Dedifferentiated amniotic fluid mesenchymal stem cell (primary cell): ENCODE measurements at regions not wholly inside any gene's neighbourhood (a gene's known extent, or its start where the extent isn't known, plus 50 kb on each side); places are given as distances from the start of the nearest gene placed in this dataset.
"Not testable (repeated sequence)": the region's sequence is repeated elsewhere in the genome, so short reads cannot be mapped to it uniquely, and the experiment has no call there.

ENCODE experiments used
- DNase-seq: peaks from one replicate; pipeline ENCODE4 v3.0.0-alpha.2; 2016; ENCODE audit errors: extremely low spot score

DNA sequence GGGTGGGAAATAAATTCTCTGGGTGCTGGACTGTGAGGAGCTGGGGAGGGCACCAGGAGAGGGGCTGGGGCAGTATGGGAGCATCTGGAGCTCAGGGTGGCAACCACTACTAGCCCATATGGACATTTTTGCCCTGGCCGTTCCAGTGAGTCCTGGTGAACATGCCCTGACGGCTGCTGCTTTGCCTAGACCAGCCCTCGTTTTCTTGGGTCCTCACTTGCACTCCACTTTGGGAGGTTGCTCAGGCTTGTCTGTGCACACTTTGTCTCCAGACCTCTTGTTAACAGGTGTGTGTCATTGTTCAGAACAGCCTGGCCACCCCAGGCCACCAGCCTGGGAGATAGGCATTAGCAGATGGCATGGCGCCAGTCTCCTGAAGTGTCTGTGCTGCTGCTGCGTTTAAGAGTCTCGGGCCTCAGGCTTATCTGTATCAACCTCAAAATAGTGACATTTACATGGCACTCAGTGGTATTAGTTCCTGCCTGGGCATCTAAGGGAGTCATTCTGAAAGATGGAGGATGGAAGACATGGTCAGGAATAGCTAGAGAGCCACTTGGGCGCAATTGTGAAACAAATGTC, 190.5 kb downstream of the PTPRU start:
- no peak for DNase-seq

DNA sequence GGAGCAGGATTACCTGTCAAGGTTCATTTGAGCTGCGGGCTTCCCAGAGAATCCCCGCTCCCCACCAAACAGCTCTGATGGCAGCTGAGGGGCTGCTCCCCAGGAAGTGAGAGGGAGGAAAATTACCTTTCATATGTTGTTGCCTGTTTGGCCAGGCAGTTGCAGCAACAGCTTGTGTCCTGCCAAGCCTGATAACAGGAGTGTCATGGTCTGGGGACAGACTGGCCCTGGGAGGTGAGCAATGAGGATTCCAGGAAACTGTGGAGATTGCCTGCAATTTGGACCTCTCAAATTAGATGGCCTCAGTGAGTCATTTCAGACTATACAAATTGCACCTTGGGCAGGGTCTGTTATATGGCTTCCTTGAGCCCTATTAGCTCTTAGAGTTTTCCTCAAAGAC, 189.3 kb downstream of the PTPRU start:
- no peak for DNase-seq

DNA sequence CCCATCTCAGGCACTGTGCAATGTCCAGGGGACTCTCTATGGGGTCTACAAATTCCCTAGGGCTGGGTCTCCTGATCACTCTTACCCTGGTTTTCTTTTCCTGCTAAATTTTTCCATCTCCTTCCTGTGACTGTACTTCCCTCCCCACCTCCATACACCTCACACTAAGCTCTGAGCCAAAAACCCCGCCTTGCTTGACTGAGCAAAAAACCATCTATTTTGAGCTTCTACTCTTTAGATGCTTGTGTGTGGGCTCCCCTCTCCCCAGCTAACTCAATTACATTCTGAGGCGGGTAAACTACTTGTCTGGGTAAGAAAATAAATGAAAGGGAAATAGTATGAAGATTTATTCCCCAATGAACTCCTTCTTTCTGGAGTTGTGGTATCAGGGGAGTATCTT, 187.9 kb downstream of the PTPRU start:
- no peak for DNase-seq

DNA sequence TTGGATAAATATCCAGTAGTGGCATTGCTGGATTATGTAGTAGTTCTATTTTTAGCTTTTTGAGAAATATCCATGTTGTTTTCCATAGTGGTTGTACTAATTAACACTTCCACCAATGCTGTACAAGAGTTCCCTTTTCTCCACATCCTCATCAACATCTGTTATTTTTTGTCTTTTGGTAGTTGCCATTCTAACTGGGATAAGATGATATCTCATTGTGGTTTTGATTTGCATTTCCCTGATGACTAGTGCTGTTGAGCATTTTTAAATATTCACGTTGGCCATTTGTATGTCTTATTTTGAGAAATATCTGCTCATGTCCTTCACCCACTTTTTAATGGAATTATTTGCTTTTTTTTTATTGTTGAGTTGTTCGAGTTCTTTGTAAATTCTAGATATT, 183.9 kb downstream of the PTPRU start:
- DNase-seq = no peak

DNA sequence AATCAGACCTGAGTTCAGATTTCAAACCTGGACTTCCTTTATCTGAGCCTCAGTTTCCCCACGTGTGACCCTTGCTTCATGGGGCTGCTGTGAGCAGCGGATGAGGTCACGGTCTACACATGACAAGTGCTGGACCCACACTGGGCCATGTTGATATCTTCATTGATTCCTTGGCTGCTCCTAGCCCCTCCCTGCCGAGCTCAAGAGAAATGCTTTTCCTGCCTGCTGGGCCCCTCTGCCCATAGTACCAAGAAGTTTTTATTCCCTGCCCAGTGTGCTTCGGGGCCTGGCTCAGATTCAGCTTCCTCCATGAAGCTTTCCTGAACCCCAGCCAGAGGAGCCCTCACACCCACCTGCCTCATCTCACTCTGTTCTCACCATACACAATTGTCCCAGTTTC, 181.6 kb downstream of the PTPRU start:
- no peak for DNase-seq

DNA sequence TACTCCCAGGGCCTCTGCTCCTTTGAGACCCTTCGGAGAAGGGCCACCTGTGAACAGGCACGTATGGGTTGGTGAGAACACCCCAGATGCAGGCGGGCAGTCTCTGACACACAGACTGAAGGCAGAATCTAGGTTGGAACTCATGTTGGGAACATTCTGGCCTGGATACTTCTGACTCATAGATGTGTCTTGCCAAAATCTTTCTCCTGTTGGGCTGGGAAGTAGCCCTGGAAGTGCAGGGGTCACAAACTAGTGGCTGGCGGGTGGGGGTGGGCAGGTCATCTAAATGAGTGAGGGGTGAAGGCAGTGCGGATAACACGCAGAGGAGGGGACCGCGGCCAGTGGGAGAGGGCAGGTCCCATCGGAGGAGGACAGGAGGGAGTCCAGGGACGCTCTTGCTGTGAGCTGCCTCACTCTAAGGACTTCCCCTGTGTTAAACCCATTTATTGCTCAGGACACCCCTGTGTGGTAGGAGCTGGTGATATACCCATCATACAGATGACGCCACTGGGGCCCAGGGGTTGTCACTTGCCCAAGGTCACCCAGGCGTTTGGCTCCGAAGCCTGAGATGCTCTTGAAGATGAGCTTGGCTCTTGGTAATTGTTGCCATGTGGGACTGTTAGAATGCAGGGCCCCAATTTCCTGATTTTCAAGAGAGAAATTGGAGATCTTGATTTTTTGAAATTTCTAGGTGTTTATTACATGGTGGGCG, 181.0 kb downstream of the PTPRU start:
- DNase-seq = no peak

DNA sequence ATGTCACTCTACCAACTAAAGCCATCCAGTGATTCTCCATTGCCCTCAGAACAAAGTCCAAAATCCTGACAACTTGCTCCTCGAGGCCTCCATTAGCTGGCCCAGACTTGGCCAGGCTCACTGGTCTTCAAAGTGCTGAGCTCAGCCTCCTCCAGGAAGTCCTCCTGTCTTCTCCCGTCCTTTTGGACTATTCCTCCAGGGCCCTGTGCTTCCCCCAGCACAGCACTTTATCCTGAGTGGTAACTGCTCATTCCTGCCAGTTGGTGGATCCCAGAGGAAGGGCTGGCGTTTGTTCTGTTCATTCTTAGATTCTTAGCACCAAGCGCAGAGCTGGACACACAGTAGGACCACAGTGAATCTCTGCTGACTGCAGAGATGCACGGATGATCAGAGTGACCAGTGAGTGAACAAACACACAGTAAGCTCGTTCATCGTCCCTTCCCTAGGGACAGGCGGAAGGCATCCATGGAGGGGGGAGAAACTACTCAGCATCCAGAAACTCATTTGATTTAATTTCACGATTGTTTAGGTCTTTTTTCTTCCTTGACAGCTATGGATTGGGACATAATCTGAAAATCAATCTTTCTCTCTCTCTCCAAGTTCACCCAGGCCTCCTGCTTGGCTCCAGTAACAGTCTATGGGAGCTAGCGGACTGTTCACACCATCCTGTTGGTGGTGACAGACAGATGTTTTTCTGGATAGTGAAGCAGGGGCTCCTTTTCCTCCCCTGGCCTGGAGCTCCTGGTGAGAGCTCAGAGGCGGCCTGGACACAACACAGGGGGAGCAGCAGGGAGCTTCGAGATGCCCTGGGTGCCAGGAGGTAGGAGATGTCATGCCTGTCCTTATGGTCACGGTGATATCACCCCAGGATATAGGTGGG, 180.2 kb downstream of the PTPRU start:
- no peak for DNase-seq

DNA sequence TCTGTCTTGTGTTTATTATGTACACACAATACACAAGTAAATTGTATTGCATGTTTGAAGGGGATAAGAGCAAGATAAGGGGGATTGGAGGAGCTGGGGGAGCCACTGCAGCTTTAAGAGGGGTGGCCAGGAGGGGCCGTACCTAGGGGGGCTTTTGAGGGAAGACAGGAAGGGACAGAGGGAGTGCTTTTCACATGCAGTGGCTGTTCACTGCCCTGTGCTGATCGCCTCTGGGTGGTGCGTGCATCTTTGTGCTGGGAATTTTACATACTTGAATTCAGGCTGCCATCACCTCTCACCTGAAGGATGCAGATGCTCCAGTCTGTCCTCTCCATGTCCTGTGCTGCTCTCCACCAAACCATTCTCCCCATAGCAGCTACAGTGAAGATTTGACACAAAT, 179.5 kb downstream of the PTPRU start:
- no peak for DNase-seq

DNA sequence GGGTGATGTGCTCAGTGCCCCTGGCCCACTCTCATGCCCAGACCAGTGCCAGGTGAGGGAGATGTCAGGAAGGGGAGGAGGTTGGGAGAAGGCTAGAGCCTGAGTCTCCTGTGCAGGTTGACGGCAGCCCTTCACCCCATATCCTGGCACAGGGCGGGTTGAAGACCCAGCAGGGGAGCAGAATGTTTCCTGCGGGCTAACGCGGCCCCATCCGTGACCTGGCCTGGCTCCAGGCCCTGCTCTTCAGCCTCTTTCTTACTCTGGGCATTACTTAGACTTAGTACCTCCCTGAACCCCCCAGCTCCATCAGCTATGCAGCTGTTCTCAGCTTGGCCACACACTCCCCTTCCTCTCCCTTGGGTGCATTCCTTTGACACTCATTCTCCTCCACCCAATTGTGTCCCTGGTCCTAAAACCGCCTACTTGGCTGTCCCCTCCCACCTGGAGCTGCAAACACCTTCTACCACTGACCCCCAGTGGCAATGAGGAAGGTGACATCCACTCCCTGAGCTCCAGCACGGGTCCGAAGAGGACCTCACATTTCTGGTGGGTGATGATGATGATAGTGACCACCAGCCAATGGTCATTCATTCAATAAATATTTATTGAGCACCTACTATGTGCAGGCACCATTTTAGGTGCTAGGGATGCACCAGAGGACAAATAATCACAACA, 179.0 kb downstream of the PTPRU start:
- DNase-seq = no peak

DNA sequence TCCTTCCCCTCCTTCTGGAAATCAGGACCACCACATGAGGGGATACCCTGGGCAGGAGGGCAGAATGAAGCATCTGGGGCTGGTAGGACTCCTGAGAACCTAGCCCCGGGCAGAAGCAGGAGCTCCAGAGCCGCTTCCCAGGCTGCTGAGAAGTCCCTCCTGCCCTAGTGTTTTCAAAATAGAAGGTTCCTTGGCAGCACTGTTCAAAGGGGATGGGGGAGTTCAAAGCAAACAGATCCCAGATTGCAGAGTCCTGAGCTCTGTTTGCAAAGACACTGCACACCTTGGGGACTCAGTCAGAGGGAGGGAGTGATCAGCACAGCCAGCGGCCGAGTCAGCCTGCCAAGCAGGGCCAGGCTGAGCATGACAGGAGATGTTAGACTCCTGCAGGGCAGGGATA, 177.8 kb downstream of the PTPRU start:
- DNase-seq = no peak

DNA sequence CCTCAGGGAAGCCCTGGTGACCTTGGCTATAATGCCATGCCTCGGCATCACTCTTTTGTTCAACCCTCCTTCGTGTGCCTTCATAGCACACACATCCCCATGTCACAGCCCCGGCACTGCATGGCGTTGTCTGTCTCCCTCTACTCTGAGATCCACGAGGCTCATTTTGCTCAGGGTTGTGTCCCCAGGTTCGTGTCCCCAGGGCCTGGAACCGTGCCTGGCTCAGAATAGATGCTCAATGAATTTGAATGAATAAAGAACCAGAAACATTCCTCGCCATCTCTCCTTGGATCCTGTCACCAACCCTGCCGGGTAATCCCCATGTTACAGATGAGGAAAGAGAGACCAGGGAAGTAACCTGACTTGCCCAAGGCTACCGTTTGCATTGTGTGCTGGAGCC, 177.3 kb downstream of the PTPRU start:
- DNase-seq = no peak

DNA sequence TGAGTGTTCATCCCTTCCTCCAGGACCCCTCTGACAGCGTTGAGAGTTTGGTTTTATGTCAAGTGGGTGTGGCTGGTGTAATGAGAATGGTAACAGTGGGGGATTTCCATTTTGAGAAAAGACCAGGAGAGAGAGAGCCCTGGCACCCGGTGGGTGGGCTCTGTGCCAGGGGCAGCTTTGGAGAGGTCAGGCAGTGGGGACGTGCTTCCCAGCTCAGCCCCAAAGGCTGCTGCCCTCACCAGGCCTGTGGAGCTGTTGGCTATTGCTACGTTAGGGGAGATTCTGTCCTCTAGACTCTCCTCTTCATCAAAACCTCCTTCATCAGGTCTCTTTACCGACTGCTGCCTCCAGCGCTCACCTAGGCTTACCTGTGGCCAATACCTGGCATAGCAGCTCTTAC, 176.3 kb downstream of the PTPRU start:
- no peak for DNase-seq

DNA sequence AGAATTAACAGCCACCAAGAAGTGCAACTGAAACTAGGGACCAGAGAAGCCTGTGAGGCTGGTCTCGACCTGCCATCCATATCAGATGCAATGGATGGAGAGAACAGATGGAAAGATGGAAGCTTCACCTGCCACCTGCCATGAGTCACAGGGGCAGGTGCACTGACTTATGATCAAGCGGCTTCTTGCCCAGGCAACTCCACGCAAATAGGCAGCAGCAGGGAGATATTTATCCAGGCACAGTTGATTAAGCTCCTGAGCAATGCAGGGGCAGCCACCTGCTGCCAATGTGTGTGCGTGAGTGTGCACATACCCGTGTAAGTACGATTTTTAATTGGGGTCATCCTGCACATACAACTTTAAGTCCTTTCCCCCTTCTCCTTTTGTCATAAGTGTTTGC, 174.2 kb downstream of the PTPRU start:
- no peak for DNase-seq

DNA sequence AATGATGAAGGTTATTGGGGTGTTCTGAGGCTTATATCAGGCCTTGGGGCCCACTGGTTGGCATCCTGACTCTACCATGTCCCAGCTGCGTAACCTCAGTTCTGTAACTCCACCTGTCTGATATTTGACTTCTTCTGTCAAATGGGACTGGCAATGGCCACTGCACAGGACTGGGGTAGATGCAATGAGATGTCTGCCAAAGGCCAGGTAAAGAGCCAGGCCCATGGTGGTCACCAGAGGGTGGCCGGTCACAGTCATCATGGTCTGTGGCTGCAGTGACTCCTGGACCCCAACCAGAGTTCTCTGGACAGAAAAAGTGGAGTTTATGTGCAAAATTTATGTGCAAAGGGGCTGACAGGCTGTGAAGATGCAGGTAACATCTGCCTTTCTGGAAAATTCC, 173.3 kb downstream of the PTPRU start:
- DNase-seq = no peak

DNA sequence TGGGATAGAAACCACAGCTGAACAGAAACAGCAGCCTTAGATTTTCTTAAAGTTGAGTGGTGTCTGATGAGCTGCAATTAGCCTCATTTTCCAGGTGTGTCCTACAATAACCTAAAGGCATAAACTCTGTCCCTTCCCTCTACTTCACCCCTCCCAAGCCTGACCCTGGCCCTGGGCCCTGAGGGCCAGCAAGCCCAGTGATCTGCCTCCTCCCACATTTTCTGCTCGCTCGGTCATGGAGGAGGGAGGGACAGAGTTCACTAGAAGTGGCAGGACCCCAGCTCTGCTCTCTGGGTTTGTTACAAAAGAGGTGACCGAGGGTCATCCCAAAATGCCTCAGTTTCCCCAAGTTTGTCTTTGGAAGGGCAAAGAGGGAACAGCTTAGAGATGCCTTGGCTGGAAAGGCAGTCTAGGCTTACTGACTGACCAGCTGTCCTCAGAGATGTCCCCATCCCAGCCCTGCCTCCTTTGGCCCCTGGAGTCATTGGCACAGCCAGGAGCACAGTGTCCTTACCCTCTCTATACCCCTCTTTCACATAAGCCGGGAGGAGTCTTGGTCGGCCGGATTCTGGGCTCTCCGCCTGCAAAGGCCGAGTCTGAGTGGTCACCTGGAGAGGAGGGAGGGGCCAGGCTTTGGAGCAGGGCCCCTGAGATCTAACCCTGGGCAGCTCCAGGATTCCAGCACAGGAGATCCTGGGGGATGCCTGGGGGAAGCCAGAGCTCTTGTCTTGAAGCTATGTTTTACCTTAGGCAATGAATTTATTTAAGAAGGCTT, 172.7 kb downstream of the PTPRU start:
- no peak for DNase-seq

DNA sequence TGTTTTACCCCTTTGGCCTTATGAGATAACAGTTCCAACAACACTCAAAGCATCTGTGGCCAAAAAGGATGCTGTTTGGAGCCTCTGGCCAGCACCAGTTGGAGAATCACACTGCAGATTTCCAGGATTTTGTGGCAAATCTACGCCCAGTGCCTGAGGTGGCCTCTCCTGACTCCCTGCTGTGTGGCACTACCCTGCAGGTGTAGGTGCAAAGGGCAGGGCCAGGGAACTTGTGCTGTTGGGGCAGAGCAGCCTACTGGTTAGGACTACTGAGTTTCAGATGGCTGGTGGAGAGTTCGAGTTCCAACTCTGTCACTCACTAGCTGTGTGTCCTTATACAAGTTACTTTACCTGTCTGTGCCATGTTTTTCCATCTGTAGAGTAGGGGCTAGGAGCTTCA, 170.5 kb downstream of the PTPRU start:
- no peak for DNase-seq

DNA sequence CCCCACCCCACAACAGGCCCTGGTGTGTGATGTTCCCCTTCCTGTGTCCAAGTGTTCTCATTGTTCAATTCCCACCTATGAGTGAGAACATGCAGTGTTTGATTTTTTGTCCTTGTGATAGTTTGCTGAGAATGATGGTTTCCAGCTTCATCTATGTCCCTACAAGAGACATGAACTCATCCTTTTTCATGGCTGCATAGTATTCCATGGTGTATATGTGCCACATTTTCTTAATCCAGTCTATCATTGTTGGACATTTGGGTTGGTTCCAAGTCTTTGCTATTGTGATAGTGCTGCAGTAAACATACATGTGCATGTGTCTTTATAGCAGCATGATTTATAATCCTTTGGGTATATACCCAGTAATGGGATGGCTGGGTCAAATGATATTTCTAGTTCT, 163.9 kb downstream of the PTPRU start:
- DNase-seq = not testable (repeated sequence)

DNA sequence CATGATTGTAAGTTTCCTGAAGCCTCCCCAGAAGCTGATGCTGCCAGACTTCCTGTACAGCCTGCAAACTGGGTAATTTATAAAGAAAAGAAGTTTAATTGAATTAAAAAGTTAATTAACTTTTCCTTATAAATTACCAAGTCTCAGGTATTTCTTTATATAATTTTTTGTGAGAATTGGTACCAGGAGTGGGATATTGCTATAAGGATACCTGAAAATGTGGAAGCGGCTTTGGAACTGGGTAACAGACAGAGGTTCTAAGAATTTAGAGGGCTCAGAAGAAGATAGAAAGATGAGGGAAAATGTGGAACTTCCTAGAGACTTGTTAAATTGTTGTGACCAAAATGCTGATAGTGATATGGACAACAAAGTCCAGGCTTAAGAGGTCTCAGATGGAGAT, 163.1 kb downstream of the PTPRU start:
- DNase-seq = no peak

DNA sequence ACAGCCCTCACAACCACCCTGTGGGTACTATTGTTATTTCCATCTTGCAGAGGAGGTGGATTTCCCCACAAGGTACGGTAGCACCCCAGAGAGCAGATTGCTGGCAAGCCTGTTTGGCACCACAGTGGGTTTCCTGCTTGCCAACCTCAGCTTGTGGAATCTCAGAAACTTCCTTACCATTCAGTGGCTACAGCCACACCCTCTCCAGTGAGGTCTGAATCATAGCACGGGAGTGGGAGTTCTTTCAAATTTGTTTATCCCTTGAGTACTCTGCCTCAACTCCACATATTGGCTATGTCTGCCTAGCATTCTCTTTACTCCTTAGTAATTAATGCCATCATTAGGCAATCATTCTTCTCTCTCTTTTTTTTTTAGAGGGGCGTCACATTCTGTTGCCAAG, 162.1 kb downstream of the PTPRU start:
- DNase-seq = no peak

DNA sequence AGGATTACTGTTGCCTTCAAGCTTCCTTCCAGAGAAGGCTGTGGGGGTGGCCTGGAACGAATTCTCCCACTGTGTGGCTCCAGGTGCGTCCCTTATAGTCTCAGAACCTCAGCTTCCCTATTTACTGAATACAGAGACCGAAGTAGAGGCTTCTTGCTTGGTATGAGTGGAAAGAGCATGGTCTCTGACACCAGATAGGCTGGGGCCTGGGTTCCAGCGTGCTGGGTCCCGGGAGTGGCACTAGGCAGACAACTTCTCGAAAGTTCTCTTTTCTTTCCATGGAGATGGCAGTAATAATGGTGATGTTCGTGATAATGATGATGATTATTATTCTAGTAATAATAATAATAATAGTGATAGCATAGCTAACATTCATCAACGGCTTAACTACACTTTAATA, 161.7 kb downstream of the PTPRU start:
- no peak for DNase-seq

DNA sequence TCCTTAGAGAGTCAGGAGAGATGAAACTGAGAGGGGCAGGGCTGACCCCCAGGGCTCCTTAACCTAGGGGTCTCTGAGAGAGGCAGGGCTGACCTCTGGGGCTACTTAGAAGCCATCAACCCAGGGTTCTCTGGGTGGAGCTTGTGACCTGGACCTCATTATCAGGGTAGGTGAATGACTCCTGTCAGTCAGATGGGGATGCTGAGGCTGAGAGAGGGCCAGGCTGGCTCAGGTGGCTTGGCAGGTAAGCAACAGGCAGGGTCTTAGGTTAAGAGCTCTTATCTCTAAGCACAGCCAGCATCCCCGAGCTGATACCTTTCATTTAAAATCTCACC, 160.9 kb downstream of the PTPRU start:
- no peak for DNase-seq
